Peyer's patch (tissue), 4 donors: ENCODE measurements at regions not wholly inside any gene's neighbourhood (a gene's known extent, or its start where the extent isn't known, plus 50 kb on each side); places are given as distances from the start of the nearest gene placed in this dataset.

Source experiments
- CTCF ChIP-seq, 6 experiments: fragments of 450-650 bp in 4 of 6; fragments of 200-600 bp in 2 of 6; sonication (generic) in 1 of 6; IDR thresholded peaks; one replicate each; pipeline ENCODE4 v1.5.1; 2017 to 2019; ENCODE audit warnings: antibody characterized with exemption in 6 of 6, mild to moderate bottlenecking in 3 of 6, moderate library complexity in 1 of 6
- POLR2A ChIP-seq, 2 donors: fragments of 450-650 bp; IDR thresholded peaks; one replicate each; pipeline ENCODE4 v1.5.1; 2017; ENCODE audit warnings: antibody characterized with exemption in 2 of 2, mild to moderate bottlenecking in 2 of 2, moderate library complexity in 2 of 2

GRCh38 chr1:70760154-70760553, 287.5 kb downstream of the PTGER3 start:
- TF ChIP-seq CTCF (IDR thresholded peaks at IDR 0.05), result no peak
- TF ChIP-seq POLR2A (IDR thresholded peaks at IDR 0.05), result no peak
